CD4-positive, alpha-beta T cell (primary cell): ENCODE measurements at regions not wholly inside any gene's neighbourhood (a gene's known extent, or its start where the extent isn't known, plus 50 kb on each side); places are given as distances from the start of the nearest gene placed in this dataset.

ENCODE experiments used
- ATAC-seq: fragments of 200-7000 bp; cut with Tn5 transposase; one replicate; pipeline ENCODE4 v1.10.0; 2022; ENCODE audit warnings: mild to moderate bottlenecking; ENCODE audit not compliant: poor library complexity
- CTCF ChIA-PET: fragments of 350-600 bp; sonication (Branson Sonifier 250); formaldehyde crosslinking; loops from one replicate; lab custom pipeline; 2021; ENCODE audit warnings: antibody characterized with exemption, inconsistent platforms; lab: Charles Lee
- POLR2A ChIA-PET: fragments of 350-600 bp; sonication (Branson Sonifier 250); formaldehyde crosslinking; loops from one replicate; lab custom pipeline; 2021; ENCODE audit warnings: antibody characterized with exemption, inconsistent platforms; lab: Charles Lee
- DNase-seq, 14 experiments: peaks; one replicate each; pipeline ENCODE4 v3.0.0-alpha.2; 2013 to 2020; ENCODE audit warnings: mixed read lengths in 2 of 14
- H3K27ac ChIP-seq, 2 donors: one replicate each; pipeline versions ENCODE4 v1.5.1 to v1.7.0; 2013; ENCODE audit warnings: low read length in 2 of 2, low read depth in 1 of 2, mild to moderate bottlenecking in 1 of 2
- H3K27me3 ChIP-seq, 2 experiments: 1 replicate in 1 of 2; 2 replicates in 1 of 2; pipeline versions ENCODE4 v1.6.1 to v1.7.0; 2013; ENCODE audit warnings: low read length in 2 of 2, control low read depth in 1 of 2, mild to moderate bottlenecking in 1 of 2, moderate library complexity in 1 of 2; ENCODE audit not compliant: insufficient read depth in 2 of 2, control insufficient read depth in 1 of 2
- H3K36me3 ChIP-seq: one replicate; pipeline ENCODE4 v1.6.1; 2013; ENCODE audit warnings: low read length, control low read depth; ENCODE audit not compliant: insufficient read depth
- H3K4me1 ChIP-seq: one replicate; pipeline ENCODE4 v1.6.1; 2013; ENCODE audit warnings: low read length, control low read depth; ENCODE audit not compliant: insufficient read depth
- H3K4me3 ChIP-seq: one replicate; pipeline ENCODE4 v1.5.1; 2013; ENCODE audit warnings: mild to moderate bottlenecking, low read length, moderate library complexity
- H3K9me3 ChIP-seq, 2 experiments: 1 replicate in 1 of 2; 2 replicates in 1 of 2; pipeline versions ENCODE4 v1.6.1 to v1.7.0; 2013; ENCODE audit warnings: low read length in 2 of 2, mild to moderate bottlenecking in 2 of 2, control low read depth in 1 of 2, moderate library complexity in 1 of 2; ENCODE audit not compliant: control insufficient read depth in 1 of 2, insufficient read depth in 1 of 2
- H3K27ac Mint-ChIP-seq: one replicate; pipeline ENCODE4 v1.8.0; 2020; ENCODE audit warnings: mixed read lengths
- H3K27me3 Mint-ChIP-seq: one replicate; pipeline ENCODE4 v1.8.0; 2021; ENCODE audit warnings: mixed read lengths
- H3K36me3 Mint-ChIP-seq: one replicate; pipeline ENCODE4 v1.8.0; 2021; ENCODE audit warnings: low read depth, mixed read lengths
- H3K4me1 Mint-ChIP-seq: one replicate; pipeline ENCODE4 v1.8.0; 2021; ENCODE audit warnings: low read depth, mixed read lengths
- H3K4me3 Mint-ChIP-seq: one replicate; pipeline ENCODE4 v1.8.0; 2020; ENCODE audit warnings: mild to moderate bottlenecking, mixed read lengths
- H3K9me3 Mint-ChIP-seq: one replicate; pipeline ENCODE4 v1.8.0; 2020; ENCODE audit warnings: mixed read lengths
- intact Hi-C, 2 experiments: fragments of 100-400 bp; cut with DNase I in 1 of 2; cut with micrococcal nuclease in 1 of 2; formaldehyde crosslinking; loops; one replicate each; pipeline versions ENCODE4 v1.15.1 to v1.9.0; 2023 to 2025; cut with DNase I, micrococcal nuclease
- TF ChIP-seq, protein P1 (sequence below): fragments of 200-600 bp; IDR thresholded peaks from one replicate; pipeline ENCODE4 v1.8.0; 2022; ENCODE audit warnings: antibody characterized with exemption, mild to moderate bottlenecking

DNA sequence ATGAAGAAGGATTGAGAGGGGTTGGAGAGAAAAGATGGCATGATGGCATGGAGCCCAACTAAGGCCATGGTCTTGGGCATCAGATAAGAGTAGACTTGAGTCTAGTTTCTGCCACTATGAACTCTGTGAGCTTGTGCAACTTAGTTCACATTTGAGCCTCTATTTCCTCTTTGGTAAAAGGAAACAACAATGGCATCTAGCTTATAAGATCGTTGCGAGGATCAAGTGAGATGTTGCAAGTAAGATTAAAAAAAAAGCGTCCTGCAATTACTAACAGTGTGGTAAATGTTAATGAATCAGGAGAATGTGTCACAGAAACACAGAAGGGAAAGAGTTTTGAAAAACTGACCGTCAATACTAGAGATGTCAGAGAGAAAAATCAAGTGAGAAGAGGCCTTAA is 202.9 kb upstream of the FGGY start:
- ChIA-PET CTCF (no interaction called here), POLR2A (no interaction called here)
- Mint-ChIP-seq H3K27me3 (no peaks in the 10 kb centered on the region), H3K36me3 (no peaks in the 10 kb centered on the region), H3K4me1 (no peaks in the 10 kb centered on the region), H3K4me3 (no peak overlapping the region), H3K27ac (no peak overlapping the region), H3K9me3 (no peaks in the 10 kb centered on the region)
- Histone ChIP-seq H3K4me3 (no peak overlapping the region), H3K27me3 (no peaks in the 10 kb centered on the region), H3K4me1 (no peaks in the 10 kb centered on the region), H3K27ac (no peak overlapping the region), H3K36me3 (no peaks in the 10 kb centered on the region), H3K9me3 (no peaks in the 10 kb centered on the region)
- no peak for ATAC-seq
- TF ChIP-seq, protein P1, sequence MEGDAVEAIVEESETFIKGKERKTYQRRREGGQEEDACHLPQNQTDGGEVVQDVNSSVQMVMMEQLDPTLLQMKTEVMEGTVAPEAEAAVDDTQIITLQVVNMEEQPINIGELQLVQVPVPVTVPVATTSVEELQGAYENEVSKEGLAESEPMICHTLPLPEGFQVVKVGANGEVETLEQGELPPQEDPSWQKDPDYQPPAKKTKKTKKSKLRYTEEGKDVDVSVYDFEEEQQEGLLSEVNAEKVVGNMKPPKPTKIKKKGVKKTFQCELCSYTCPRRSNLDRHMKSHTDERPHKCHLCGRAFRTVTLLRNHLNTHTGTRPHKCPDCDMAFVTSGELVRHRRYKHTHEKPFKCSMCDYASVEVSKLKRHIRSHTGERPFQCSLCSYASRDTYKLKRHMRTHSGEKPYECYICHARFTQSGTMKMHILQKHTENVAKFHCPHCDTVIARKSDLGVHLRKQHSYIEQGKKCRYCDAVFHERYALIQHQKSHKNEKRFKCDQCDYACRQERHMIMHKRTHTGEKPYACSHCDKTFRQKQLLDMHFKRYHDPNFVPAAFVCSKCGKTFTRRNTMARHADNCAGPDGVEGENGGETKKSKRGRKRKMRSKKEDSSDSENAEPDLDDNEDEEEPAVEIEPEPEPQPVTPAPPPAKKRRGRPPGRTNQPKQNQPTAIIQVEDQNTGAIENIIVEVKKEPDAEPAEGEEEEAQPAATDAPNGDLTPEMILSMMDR, result no peak
- DNase-seq, result no peak
- intact Hi-C loops, result no loop called here

DNA sequence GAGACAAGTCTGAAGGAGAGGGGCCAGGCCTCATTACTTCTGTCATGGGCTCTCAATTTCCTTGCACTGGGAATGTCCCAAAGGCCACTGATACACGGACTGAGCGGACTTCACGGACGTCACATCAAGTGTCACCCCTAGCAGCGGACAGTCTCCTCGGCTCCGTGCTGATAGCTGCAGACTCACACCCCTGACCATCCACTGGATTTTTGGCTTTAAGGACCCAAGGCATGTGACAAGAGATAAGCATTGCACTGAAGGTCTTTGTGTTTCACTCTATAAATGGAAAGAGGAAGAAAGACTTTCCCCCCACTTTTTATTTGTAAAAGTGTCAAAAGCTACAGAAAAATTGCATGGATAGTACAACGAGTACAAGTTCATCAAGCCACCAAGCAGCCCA is 200.4 kb upstream of the FGGY start:
- Histone ChIP-seq H3K27me3 (no peaks in the 10 kb centered on the region), H3K27ac (no peak overlapping the region), H3K36me3 (no peaks in the 10 kb centered on the region), H3K9me3 (no peaks in the 10 kb centered on the region), H3K4me1 (no peaks in the 10 kb centered on the region), H3K4me3 (no peak overlapping the region)
- Mint-ChIP-seq H3K4me1 (no peaks in the 10 kb centered on the region), H3K27me3 (no peaks in the 10 kb centered on the region), H3K4me3 (no peak overlapping the region), H3K36me3 (no peaks in the 10 kb centered on the region), H3K9me3 (no peaks in the 10 kb centered on the region), H3K27ac (no peak overlapping the region)
- ChIA-PET CTCF (no interaction called here), POLR2A (no interaction called here)
- TF ChIP-seq, protein P1, result no peak
- ATAC-seq, result no peak
- intact Hi-C loops, result no loop called here
- DNase-seq, result no peak

DNA sequence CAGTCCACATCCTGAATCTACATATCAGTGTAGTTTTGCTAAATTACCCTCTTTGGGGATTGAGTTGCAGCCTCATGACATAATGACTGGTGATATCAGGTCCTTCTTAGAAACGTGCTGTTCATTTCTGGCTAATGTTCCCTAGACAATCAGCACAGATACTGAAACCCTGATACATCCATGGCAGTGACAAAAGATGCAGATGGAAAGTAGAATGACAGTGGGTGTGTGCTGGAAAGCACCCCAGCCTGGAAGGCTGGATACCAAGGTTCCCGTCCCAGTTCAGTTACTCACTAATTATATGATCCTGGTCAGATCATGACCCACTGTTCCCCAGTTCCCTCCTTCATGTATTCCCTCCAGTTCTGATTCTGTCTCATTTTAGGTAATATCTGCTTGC is 198.2 kb upstream of the FGGY start:
- Histone ChIP-seq H3K9me3 (no peaks in the 10 kb centered on the region), H3K4me1 (no peaks in the 10 kb centered on the region), H3K27me3 (no peaks in the 10 kb centered on the region), H3K4me3 (no peak overlapping the region), H3K36me3 (no peaks in the 10 kb centered on the region), H3K27ac (no peak overlapping the region)
- intact Hi-C loops, result no loop called here
- Mint-ChIP-seq H3K36me3 (no peaks in the 10 kb centered on the region), H3K27ac (no peak overlapping the region), H3K9me3 (no peaks in the 10 kb centered on the region), H3K4me3 (no peak overlapping the region), H3K27me3 (no peaks in the 10 kb centered on the region), H3K4me1 (no peaks in the 10 kb centered on the region)
- TF ChIP-seq, protein P1, result no peak
- no peak for DNase-seq
- ATAC-seq, result no peak
- CTCF ChIA-PET, result interaction anchor here (1.5 kb wide), 1 partner anchor 10 kb away, joined by 3 read pairs; no protein-coding TSS in a partner anchor
- POLR2A ChIA-PET, result no interaction called here
